ENCODE measurements at regions not wholly inside any gene's neighbourhood (a gene's known extent, or its start where the extent isn't known, plus 50 kb on each side); places are given as distances from the start of the nearest gene placed in this dataset.

DNA sequence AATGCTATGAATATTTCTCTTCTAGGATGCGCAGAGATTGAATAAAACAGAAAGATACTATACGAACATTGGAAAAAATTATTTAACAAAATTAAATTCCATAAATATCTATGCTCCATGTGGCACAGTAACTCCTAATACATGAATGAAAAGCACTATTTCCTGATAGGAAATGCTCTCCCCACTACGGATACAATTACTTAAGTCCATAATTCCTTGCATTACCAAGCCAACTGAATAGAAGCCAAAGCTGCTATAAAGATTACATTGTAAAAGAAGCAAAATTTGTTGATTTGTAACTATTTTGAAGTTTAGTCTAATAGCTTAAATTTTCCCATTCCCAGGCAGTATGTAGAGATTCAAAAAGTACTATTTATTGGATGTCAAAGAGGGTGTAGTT lies 61.8 kb upstream of the SNX2 start:
- H3K4me3 ChIP-seq (ENCODE audit: low read depth, low read length), result no peak overlapping the region
- TF ChIP-seq, protein P1, sequence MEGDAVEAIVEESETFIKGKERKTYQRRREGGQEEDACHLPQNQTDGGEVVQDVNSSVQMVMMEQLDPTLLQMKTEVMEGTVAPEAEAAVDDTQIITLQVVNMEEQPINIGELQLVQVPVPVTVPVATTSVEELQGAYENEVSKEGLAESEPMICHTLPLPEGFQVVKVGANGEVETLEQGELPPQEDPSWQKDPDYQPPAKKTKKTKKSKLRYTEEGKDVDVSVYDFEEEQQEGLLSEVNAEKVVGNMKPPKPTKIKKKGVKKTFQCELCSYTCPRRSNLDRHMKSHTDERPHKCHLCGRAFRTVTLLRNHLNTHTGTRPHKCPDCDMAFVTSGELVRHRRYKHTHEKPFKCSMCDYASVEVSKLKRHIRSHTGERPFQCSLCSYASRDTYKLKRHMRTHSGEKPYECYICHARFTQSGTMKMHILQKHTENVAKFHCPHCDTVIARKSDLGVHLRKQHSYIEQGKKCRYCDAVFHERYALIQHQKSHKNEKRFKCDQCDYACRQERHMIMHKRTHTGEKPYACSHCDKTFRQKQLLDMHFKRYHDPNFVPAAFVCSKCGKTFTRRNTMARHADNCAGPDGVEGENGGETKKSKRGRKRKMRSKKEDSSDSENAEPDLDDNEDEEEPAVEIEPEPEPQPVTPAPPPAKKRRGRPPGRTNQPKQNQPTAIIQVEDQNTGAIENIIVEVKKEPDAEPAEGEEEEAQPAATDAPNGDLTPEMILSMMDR (conservative IDR thresholded peaks at IDR 0.05; ENCODE audit: low read depth, low read length), result no peak
- no peak for DNase-seq (ENCODE audit: low read depth)

DNA sequence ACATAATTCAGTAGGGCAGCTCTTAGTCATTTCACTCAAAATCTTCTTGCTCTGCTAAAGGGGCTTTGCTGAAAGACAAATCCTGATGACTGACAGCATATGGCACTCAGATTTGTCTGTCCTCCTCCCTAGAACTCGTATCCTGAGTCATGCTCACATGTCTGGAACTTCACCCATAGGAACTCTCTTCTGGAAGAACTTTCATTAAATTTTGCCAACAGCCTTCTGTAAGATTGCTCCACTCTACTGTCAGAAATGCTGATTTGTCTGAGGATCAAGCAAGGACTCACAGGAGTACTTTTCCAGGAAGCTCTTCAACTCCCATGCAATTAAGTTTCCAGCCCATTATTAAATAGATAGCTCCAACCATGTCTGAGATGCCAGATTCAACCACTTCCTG lies 59.8 kb upstream of the SNX2 start:
- TF ChIP-seq, protein P1 (conservative IDR thresholded peaks at IDR 0.05; ENCODE audit: low read depth, low read length), result no peak

DNA sequence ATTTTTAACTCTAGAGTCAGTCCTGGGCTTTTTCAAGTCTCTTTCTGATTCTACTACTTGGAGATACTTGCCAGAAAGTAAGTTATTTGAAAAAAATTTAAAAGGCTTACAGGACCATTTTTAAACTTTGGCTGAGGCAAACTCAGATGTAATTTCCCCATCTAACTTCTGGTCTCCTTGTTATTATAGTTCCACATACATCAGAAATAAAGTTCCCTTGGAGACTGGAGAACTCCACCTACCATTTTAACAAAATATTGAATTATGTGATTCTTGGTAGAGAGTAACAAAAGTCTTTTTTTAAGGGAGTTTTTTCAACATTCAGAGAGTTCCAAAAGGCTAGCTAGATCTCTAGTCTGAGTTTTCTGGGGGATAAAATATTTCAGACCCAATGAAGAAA lies 56.3 kb upstream of the SNX2 start:
- no peak overlapping the region for H3K4me3 ChIP-seq (ENCODE audit: low read depth, low read length)
- DNase-seq (ENCODE audit: low read depth), result no peak
- TF ChIP-seq, protein P1 (conservative IDR thresholded peaks at IDR 0.05; ENCODE audit: low read depth, low read length), result no peak

More for the DNA sequence above, 59.8 kb upstream of the SNX2 start:
- no peak for DNase-seq (ENCODE audit: low read depth)
- no peak overlapping the region for H3K4me3 ChIP-seq (ENCODE audit: low read depth, low read length)

DNA sequence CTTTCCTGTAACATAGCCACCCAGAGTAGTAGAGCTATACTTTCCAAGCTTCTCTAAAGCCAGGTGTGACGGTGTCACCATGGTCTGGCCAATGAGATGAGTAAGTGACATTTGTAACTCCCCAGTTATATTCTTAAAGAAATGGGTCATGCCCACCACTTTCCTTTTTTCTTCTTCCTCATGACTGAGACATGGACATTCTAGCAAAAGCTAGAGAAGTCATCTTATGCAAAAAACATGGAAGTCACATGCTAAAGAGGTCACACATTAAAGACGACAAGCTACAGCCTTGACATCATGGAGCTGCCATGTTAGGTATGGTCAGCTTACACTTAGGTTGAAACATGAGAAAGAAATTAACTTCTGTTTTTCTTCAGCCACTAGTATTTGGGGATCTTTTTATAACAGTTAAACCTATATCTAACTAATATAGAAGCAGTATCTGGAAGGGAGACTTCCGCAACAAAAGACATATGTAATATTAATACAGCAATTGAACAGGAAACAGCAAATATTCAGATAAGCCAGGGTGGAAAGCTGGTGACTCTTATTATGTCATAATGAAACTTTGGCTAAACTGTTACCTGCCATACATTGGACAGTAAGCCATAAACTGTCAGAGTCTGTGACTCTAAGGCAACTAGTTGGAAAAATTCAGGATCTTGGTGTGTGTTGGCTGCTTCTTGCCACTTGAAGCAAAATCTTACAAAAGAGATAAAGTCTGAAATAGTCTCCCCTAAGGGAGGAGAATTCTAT lies 54.7 kb upstream of the SNX2 start:
- TF ChIP-seq, protein P1 (conservative IDR thresholded peaks at IDR 0.05; ENCODE audit: low read depth, low read length), result no peak
- DNase-seq (ENCODE audit: low read depth), result no peak
- no peak overlapping the region for H3K4me3 ChIP-seq (ENCODE audit: low read depth, low read length)

DNA sequence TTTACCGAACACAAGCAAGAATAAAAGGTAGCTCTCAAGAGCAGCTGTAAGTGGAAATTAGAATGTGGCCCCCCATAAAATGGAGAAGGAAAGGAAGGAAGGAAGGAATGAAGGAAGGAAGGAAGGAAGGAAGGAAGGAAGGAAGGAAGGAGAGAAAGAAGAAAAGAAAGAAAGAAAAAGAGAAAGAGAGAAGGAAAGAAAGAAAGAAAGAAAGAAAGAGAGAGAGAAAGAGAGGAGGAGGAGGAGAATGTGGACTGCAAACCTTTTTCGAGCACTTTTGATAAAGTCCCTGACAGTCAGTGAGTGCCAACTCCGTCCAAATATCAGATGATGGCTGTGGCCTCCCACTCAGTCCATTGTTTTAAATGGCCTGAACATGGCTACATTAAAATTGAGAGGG lies 53.8 kb upstream of the SNX2 start:
- H3K4me3 ChIP-seq (ENCODE audit: low read depth, low read length), result no peak overlapping the region
- no peak for DNase-seq (ENCODE audit: low read depth)
- TF ChIP-seq, protein P1 (conservative IDR thresholded peaks at IDR 0.05; ENCODE audit: low read depth, low read length), result no peak

DNA sequence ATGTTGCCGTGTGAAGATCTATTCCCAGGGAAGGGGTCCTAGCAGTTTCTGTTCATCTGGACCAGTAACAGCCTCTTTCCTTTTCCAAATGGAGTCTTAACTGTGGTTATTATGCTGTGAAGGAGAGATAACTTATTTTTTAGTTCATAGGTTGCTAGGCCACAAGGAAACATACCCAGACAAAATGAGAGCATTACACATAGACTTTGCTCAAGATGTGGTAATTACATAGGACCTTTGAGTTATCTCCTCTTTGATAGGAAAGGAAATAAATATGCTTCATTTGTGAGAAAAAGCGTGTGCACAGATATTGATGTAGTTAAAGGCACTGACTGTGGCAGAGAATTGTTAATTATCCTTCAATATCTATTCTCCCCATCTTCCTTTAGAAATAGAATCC lies 52.5 kb upstream of the SNX2 start:
- no peak overlapping the region for H3K4me3 ChIP-seq (ENCODE audit: low read depth, low read length)
- TF ChIP-seq, protein P1 (conservative IDR thresholded peaks at IDR 0.05; ENCODE audit: low read depth, low read length), result no peak
- DNase-seq (ENCODE audit: low read depth), result no peak

Data from epithelial cell of proximal tubule (primary cell).